ENCODE measurements at regions not wholly inside any gene's neighbourhood (a gene's known extent, or its start where the extent isn't known, plus 50 kb on each side); places are given as distances from the start of the nearest gene placed in this dataset.

DNA sequence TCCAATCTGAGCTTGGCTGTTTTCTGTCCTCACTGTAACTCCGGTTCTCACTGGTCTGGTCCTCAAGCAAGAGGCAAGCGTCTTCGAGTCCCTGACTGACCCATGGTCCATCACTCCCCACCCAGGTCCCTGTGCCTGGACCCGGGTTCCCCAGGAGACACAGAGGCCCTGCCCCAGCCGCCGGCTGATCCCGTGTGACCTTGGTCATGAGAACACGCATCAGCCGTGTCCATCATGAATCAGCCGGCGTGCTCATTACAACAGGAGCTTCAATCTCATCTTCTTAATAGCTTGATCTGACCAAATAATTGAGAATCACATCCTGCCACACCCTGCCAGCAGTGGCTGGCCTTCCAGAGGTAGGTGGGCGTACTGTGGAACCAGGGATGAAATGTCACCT is 545.1 kb downstream of the BRD1 start:
- no peak for TF ChIP-seq EZH2 (IDR thresholded peaks at IDR 0.05; ENCODE audit: insufficient read depth, poor library complexity, severe bottlenecking)
- no peak for TF ChIP-seq EZH2phosphoT487 (IDR thresholded peaks at IDR 0.05; ENCODE audit: insufficient read depth, low read depth)
